GM10266 (cell line): ENCODE measurements at regions not wholly inside any gene's neighbourhood (a gene's known extent, or its start where the extent isn't known, plus 50 kb on each side); places are given as distances from the start of the nearest gene placed in this dataset.
"Not testable (repeated sequence)": the region's sequence is repeated elsewhere in the genome, so short reads cannot be mapped to it uniquely, and the experiment has no call there.

Experiments used
- DNase-seq: peaks from one replicate; pipeline ENCODE4 v3.0.0; 2012; ENCODE audit errors: extremely low spot score
- TF ChIP-seq, protein P1 (sequence below): IDR thresholded peaks from 2 replicates; pipeline ENCODE4 v1.5.1; 2012; ENCODE audit warnings: mild to moderate bottlenecking, low read depth; ENCODE audit not compliant: control insufficient read depth, insufficient read depth; ENCODE audit errors: missing control alignments

DNA sequence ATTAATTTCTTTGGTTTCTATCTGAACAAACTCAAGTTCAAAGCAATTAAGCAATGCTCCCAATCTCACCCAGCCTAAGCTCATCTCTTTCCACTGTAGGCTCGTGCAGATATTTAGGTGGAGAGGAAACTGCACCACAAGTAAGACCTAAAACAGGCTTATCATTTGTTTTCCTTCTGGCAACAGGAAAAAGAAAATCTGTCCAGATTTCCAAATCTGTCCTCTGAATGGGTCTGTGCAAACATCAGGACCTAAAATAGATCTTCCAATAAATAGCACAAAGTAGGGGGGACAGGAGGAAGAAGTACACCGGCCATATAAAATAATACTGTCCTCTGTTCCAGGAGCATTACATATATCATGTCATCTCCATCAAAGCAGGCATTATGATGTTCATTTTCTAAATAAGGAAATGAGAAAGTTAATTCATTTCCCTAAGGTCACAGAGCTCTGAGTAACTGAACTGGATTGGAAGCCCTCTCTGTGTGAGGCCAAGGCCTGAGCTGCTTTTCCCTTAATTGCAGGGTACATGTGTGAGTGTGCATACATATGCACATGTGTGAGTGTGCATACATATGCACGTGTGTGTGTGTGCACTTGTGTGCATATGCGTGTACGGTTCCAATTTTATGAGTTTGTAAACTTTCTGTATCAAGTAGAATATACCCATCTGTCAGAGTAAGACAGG is 92.8 kb upstream of the PARD3 start:
- TF ChIP-seq, protein P1, sequence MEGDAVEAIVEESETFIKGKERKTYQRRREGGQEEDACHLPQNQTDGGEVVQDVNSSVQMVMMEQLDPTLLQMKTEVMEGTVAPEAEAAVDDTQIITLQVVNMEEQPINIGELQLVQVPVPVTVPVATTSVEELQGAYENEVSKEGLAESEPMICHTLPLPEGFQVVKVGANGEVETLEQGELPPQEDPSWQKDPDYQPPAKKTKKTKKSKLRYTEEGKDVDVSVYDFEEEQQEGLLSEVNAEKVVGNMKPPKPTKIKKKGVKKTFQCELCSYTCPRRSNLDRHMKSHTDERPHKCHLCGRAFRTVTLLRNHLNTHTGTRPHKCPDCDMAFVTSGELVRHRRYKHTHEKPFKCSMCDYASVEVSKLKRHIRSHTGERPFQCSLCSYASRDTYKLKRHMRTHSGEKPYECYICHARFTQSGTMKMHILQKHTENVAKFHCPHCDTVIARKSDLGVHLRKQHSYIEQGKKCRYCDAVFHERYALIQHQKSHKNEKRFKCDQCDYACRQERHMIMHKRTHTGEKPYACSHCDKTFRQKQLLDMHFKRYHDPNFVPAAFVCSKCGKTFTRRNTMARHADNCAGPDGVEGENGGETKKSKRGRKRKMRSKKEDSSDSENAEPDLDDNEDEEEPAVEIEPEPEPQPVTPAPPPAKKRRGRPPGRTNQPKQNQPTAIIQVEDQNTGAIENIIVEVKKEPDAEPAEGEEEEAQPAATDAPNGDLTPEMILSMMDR: no peak
- no peak for DNase-seq

GRCh38 chr10:34906067-34906965 is 91.2 kb upstream of the PARD3 start:
- TF ChIP-seq, protein P1: no peak
- DNase-seq: no peak

- no peak for DNase-seq
- TF ChIP-seq, protein P1: no peak
Measured at GRCh38 chr10:34905200-34905927, 90.3 kb upstream of the PARD3 start.

- TF ChIP-seq, protein P1: no peak
- no peak for DNase-seq
Measured at GRCh38 chr10:34904191-34904590, 89.1 kb upstream of the PARD3 start.

- TF ChIP-seq, protein P1: no peak
- DNase-seq: no peak
Measured at GRCh38 chr10:34899161-34899560, 84.1 kb upstream of the PARD3 start.

- TF ChIP-seq, protein P1: no peak
Measured at GRCh38 chr10:34895977-34896376, 80.9 kb upstream of the PARD3 start.

DNA sequence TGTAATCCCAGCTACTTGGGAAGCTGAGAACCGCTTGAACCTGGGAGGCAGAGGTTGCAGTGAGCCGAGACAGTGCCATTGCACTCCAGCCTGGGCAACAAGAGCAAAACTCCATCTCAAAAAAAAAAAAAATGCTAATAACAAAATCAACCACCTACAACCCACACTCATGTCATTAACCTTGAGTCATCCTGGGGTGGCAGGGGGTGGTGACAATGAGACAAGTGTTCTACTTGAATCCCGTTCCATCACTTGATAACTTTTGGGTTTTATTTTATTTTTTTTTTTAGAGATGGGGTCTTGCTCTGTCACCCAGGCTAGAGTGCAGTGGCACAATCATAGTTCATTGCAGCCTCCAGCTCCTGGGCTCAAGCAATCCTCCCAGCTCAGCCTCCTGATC is 80.0 kb upstream of the PARD3 start:
- not testable (repeated sequence) for DNase-seq

More at GRCh38 chr10:34895977-34896376, 80.9 kb upstream of the PARD3 start:
- DNase-seq: no peak

GRCh38 chr10:34892521-34892920 is 77.4 kb upstream of the PARD3 start:
- DNase-seq: not testable (repeated sequence)
